HG03457 (cell line): ENCODE measurements at regions not wholly inside any gene's neighbourhood (a gene's known extent, or its start where the extent isn't known, plus 50 kb on each side); places are given as distances from the start of the nearest gene placed in this dataset.
"Not testable (repeated sequence)": the region's sequence is repeated elsewhere in the genome, so short reads cannot be mapped to it uniquely, and the experiment has no call there.

Source experiments
- ATAC-seq: cut with Tn5 transposase; IDR thresholded peaks from one replicate; pipeline ENCODE4 v1.9.1; 2021; ENCODE audit warnings: moderate number of reproducible peaks; ENCODE audit not compliant: unreplicated experiment

GRCh38 chr4:179164267-179164999 is 1722.2 kb upstream of the AGA start:
- ATAC-seq: no peak

GRCh38 chr4:179165000-179165738 is 1722.9 kb upstream of the AGA start:
- no peak for ATAC-seq

GRCh38 chr4:179165862-179166261 is 1723.6 kb upstream of the AGA start:
- ATAC-seq: no peak

GRCh38 chr4:179170308-179170707 is 1728.1 kb upstream of the AGA start:
- not testable (repeated sequence) for ATAC-seq

GRCh38 chr4:179182741-179183140 is 1740.5 kb upstream of the AGA start:
- no peak for ATAC-seq

- no peak for ATAC-seq
Observed at GRCh38 chr4:179195887-179196286, 1753.7 kb upstream of the AGA start.

- no peak for ATAC-seq
Observed at GRCh38 chr4:179196511-179196910, 1754.3 kb upstream of the AGA start.

GRCh38 chr4:179200681-179201080 is 1758.4 kb upstream of the AGA start:
- ATAC-seq: no peak

- no peak for ATAC-seq
Observed at GRCh38 chr4:179225594-179225993, 1783.4 kb upstream of the AGA start.

GRCh38 chr4:179248821-179249220 is 1806.6 kb upstream of the AGA start:
- ATAC-seq: no peak

- no peak for ATAC-seq
Observed at GRCh38 chr4:179268791-179269190, 1826.6 kb upstream of the AGA start.

- ATAC-seq: no peak
Observed at GRCh38 chr4:179272282-179272681, 1830.0 kb upstream of the AGA start.

GRCh38 chr4:179278647-179279046 is 1836.4 kb upstream of the AGA start:
- no peak for ATAC-seq

- ATAC-seq: no peak
Observed at GRCh38 chr4:179285696-179286095, 1843.5 kb upstream of the AGA start.

GRCh38 chr4:179291657-179292056 is 1849.4 kb upstream of the AGA start:
- ATAC-seq: no peak

GRCh38 chr4:179292468-179292867 is 1850.2 kb upstream of the AGA start:
- no peak for ATAC-seq

GRCh38 chr4:179307297-179308136 is 1865.3 kb upstream of the AGA start:
- peak; percentile 94 for ATAC-seq

- no peak for ATAC-seq
Observed at GRCh38 chr4:179313823-179314222, 1871.6 kb upstream of the AGA start.

- no peak for ATAC-seq
Observed at GRCh38 chr4:179325181-179325580, 1882.9 kb upstream of the AGA start.

- no peak for ATAC-seq
Observed at GRCh38 chr4:179328627-179329026, 1886.4 kb upstream of the AGA start.

- no peak for ATAC-seq
Observed at GRCh38 chr4:179331362-179331761, 1889.1 kb upstream of the AGA start.

GRCh38 chr4:179344861-179345260 is 1902.6 kb upstream of the AGA start:
- no peak for ATAC-seq
